Natural killer cell (primary cell): ENCODE measurements at regions not wholly inside any gene's neighbourhood (a gene's known extent, or its start where the extent isn't known, plus 50 kb on each side); places are given as distances from the start of the nearest gene placed in this dataset.

Experiments
- ATAC-seq, 3 donors: fragments of 150-1000 bp in 2 of 3; fragments of 200-7000 bp in 1 of 3; cut with Tn5 transposase; 1 replicate in 1 of 3; 2 replicates in 2 of 3; pipeline ENCODE4 v1.10.0; 2021; ENCODE audit warnings: mild to moderate bottlenecking in 2 of 3, moderate library complexity in 2 of 3
- DNase-seq, 2 donors: peaks; one replicate each; pipeline versions ENCODE4 v3.0.0 to v3.0.0-alpha.2; 2013 to 2021; ENCODE audit warnings: mixed read lengths in 1 of 2
- H3K27ac ChIP-seq: one replicate; pipeline ENCODE4 v1.5.1; 2013; ENCODE audit warnings: mild to moderate bottlenecking, low read length
- H3K27me3 ChIP-seq: one replicate; pipeline ENCODE4 v1.6.1; 2013; ENCODE audit warnings: low read length; ENCODE audit not compliant: control insufficient read depth, insufficient read depth
- H3K36me3 ChIP-seq: one replicate; pipeline ENCODE4 v1.6.1; 2013; ENCODE audit warnings: low read length; ENCODE audit not compliant: control insufficient read depth, insufficient read depth
- H3K4me1 ChIP-seq: one replicate; pipeline ENCODE4 v1.6.1; 2013; ENCODE audit warnings: low read length; ENCODE audit not compliant: control insufficient read depth, insufficient read depth
- H3K4me3 ChIP-seq: one replicate; pipeline ENCODE4 v1.5.1; 2013; ENCODE audit warnings: low read length
- H3K9me3 ChIP-seq: one replicate; pipeline ENCODE4 v1.6.1; 2013; ENCODE audit warnings: low read length; ENCODE audit not compliant: control insufficient read depth, insufficient read depth
- H3K27ac Mint-ChIP-seq, 2 donors: one replicate each; pipeline ENCODE4 v1.8.0; 2022; ENCODE audit warnings: mild to moderate bottlenecking in 2 of 2, mixed read lengths in 2 of 2, moderate library complexity in 1 of 2
- H3K27me3 Mint-ChIP-seq, 2 donors: one replicate each; pipeline ENCODE4 v1.8.0; 2022; ENCODE audit warnings: low read depth in 2 of 2, mixed read lengths in 2 of 2
- H3K36me3 Mint-ChIP-seq: one replicate; pipeline ENCODE4 v1.8.0; 2022; ENCODE audit warnings: mixed read lengths
- H3K4me1 Mint-ChIP-seq, 2 donors: one replicate each; pipeline ENCODE4 v1.8.0; 2022; ENCODE audit warnings: mixed read lengths in 2 of 2
- H3K4me3 Mint-ChIP-seq: one replicate; pipeline ENCODE4 v1.8.0; 2022; ENCODE audit warnings: mild to moderate bottlenecking, moderate library complexity, mixed read lengths
- H3K9me3 Mint-ChIP-seq, 2 donors: one replicate each; pipeline ENCODE4 v1.8.0; 2022; ENCODE audit warnings: mixed read lengths in 2 of 2
- CTCF ChIP-seq: fragments of 200-600 bp; IDR thresholded peaks from one replicate; pipeline ENCODE4 v1.8.0; 2022; ENCODE audit warnings: antibody characterized with exemption
- WGBS: methylation state at CpG from one replicate; pipeline ENCODE4 v1.1.7; 2013; ENCODE audit warnings: missing lambda C conversion rate; ENCODE audit not compliant: insufficient coverage; 5-methylcytosine and 5-hydroxymethylcytosine counted together
- intact Hi-C: fragments of 100-400 bp; cut with micrococcal nuclease; formaldehyde crosslinking; loops from one replicate; pipeline ENCODE4 v1.14.2; 2022

GRCh38 chr6:167446046-167446445, 121.2 kb downstream of the TTLL2 start:
- no peaks in the 10 kb centered on the region for H3K9me3 ChIP-seq
- TF ChIP-seq CTCF, result no peak
- H3K4me1 ChIP-seq, result no peaks in the 10 kb centered on the region
- H3K9me3 Mint-ChIP-seq, result no peaks in the 10 kb centered on the region
- no peaks in the 10 kb centered on the region for H3K27me3 ChIP-seq
- no peak overlapping the region for H3K27ac Mint-ChIP-seq
- H3K27me3 Mint-ChIP-seq, result no peaks in the 10 kb centered on the region
- H3K4me3 Mint-ChIP-seq, result no peak overlapping the region
- intact Hi-C loops, result no loop called here
- H3K4me3 ChIP-seq, result no peak overlapping the region
- ATAC-seq, result no peak
- H3K4me1 Mint-ChIP-seq, result no peaks in the 10 kb centered on the region
- no peak overlapping the region for H3K27ac ChIP-seq
- H3K36me3 Mint-ChIP-seq, result no peaks in the 10 kb centered on the region
- no peak for DNase-seq
- 87% methylated on average over 7 of the region's 8 CpGs for WGBS
- H3K36me3 ChIP-seq, result no peaks in the 10 kb centered on the region

GRCh38 chr6:167446971-167447370, 122.1 kb downstream of the TTLL2 start:
- Mint-ChIP-seq H3K4me3 (no peak overlapping the region), H3K27ac (no peak overlapping the region), H3K36me3 (no peaks in the 10 kb centered on the region), H3K4me1 (no peaks in the 10 kb centered on the region), H3K9me3 (no peaks in the 10 kb centered on the region), H3K27me3 (no peaks in the 10 kb centered on the region)
- no peak overlapping the region for H3K27ac ChIP-seq
- ATAC-seq (no peak), DNase-seq (no peak)
- H3K4me3 ChIP-seq, result no peak overlapping the region
- 95% methylated on average over 9 of the region's 9 CpGs for WGBS
- no peak for TF ChIP-seq CTCF
- H3K36me3 ChIP-seq, result no peaks in the 10 kb centered on the region
- no peaks in the 10 kb centered on the region for H3K9me3 ChIP-seq
- intact Hi-C loops, result no loop called here
- no peaks in the 10 kb centered on the region for H3K4me1 ChIP-seq
- no peaks in the 10 kb centered on the region for H3K27me3 ChIP-seq

- Histone ChIP-seq H3K4me1 (no peaks in the 10 kb centered on the region), H3K4me3 (no peak overlapping the region), H3K9me3 (no peaks in the 10 kb centered on the region), H3K27ac (no peak overlapping the region), H3K36me3 (no peaks in the 10 kb centered on the region), H3K27me3 (no peaks in the 10 kb centered on the region)
- WGBS, result 91% methylated on average over 5 of the region's 5 CpGs
- Mint-ChIP-seq H3K4me1 (no peaks in the 10 kb centered on the region), H3K27ac (no peak overlapping the region), H3K27me3 (no peaks in the 10 kb centered on the region), H3K4me3 (no peak overlapping the region), H3K9me3 (no peaks in the 10 kb centered on the region), H3K36me3 (no peaks in the 10 kb centered on the region)
- no peak for ATAC-seq
- TF ChIP-seq CTCF, result no peak
- intact Hi-C loops, result no loop called here
- DNase-seq, result no peak
These were observed 123.5 kb downstream of the TTLL2 start for GRCh38 chr6:167448378-167448777.

- Histone ChIP-seq H3K9me3 (no peaks in the 10 kb centered on the region), H3K36me3 (no peaks in the 10 kb centered on the region), H3K4me3 (no peak overlapping the region), H3K27ac (no peak overlapping the region), H3K27me3 (no peaks in the 10 kb centered on the region), H3K4me1 (no peaks in the 10 kb centered on the region)
- Mint-ChIP-seq H3K9me3 (no peaks in the 10 kb centered on the region), H3K36me3 (no peaks in the 10 kb centered on the region), H3K27me3 (no peaks in the 10 kb centered on the region), H3K4me3 (no peak overlapping the region), H3K27ac (no peak overlapping the region), H3K4me1 (no peaks in the 10 kb centered on the region)
- ATAC-seq, result no peak
- DNase-seq, result no peak
- intact Hi-C loops, result no loop called here
- TF ChIP-seq CTCF, result no peak
- 77% methylated on average over 7 of the region's 7 CpGs for WGBS
These were observed 124.4 kb downstream of the TTLL2 start for GRCh38 chr6:167449094-167449861.
